PC-3 (cell line): ENCODE measurements at regions not wholly inside any gene's neighbourhood (a gene's known extent, or its start where the extent isn't known, plus 50 kb on each side); places are given as distances from the start of the nearest gene placed in this dataset.

Experiments
- ATAC-seq: fragments of 200-7000 bp; cut with Tn5 transposase; 2 replicates; pipeline ENCODE4 v1.9.1; 2020; ENCODE audit warnings: mild to moderate bottlenecking, moderate library complexity
- BruUV-seq: library from RNA; stranded (reverse); fragments of 400-500 nt; replicated peaks from 2 replicates; lab custom pipeline; 2021; lab: Mats Ljungman, UMichigan
- CTCF ChIA-PET: fragments of 300-600 bp; sonication (Branson Sonifier 250); formaldehyde crosslinking; loops from one replicate; lab custom pipeline; 2022; ENCODE audit warnings: antibody characterized with exemption; lab: Charles Lee
- POLR2A ChIA-PET: fragments of 300-600 bp; sonication (Branson Sonifier 250); formaldehyde crosslinking; loops from one replicate; lab custom pipeline; 2022; ENCODE audit warnings: antibody characterized with exemption; ENCODE audit not compliant: unreplicated experiment; lab: Charles Lee
- DNase-seq: peaks from one replicate; pipeline ENCODE4 v3.0.0-alpha.2; 2015
- H2AFZ ChIP-seq: fragments of 300-600 bp; sonication (generic); 2 replicates; pipeline ENCODE4 v1.6.0; 2016; ENCODE audit warnings: antibody characterized with exemption, low read length
- H3F3A ChIP-seq: fragments of 300-600 bp; sonication (generic); one replicate; pipeline ENCODE4 v1.6.0; 2017; ENCODE audit warnings: antibody characterized with exemption, low read length, control low read depth, mild to moderate bottlenecking; ENCODE audit not compliant: unreplicated experiment
- H3K27ac ChIP-seq: fragments of 300-600 bp; sonication (generic); 2 replicates; pipeline ENCODE4 v1.5.1; 2016; ENCODE audit warnings: mild to moderate bottlenecking, low read length
- H3K27me3 ChIP-seq: fragments of 300-600 bp; sonication (generic); 2 replicates; pipeline ENCODE4 v1.6.1; 2016; ENCODE audit warnings: low read length, mixed read lengths
- H3K36me3 ChIP-seq: fragments of 300-600 bp; sonication (generic); 2 replicates; pipeline ENCODE4 v1.6.1; 2016; ENCODE audit warnings: low read depth, mixed run types, low read length, mixed read lengths
- H3K4me1 ChIP-seq: fragments of 300-600 bp; sonication (generic); 2 replicates; pipeline ENCODE4 v1.5.1; 2016; ENCODE audit warnings: low read length; ENCODE audit not compliant: insufficient read depth
- H3K4me2 ChIP-seq: fragments of 300-600 bp; sonication (generic); 2 replicates; pipeline ENCODE4 v1.6.0; 2016; ENCODE audit warnings: low read length
- H3K4me3 ChIP-seq: fragments of 300-600 bp; sonication (generic); 2 replicates; pipeline ENCODE4 v1.5.1; 2016; ENCODE audit warnings: mild to moderate bottlenecking, low read length, mixed read lengths
- H3K79me2 ChIP-seq: fragments of 300-600 bp; sonication (generic); 2 replicates; pipeline ENCODE4 v1.6.1; 2017; ENCODE audit warnings: low read length, mixed read lengths
- H3K9ac ChIP-seq: fragments of 300-600 bp; sonication (generic); 2 replicates; pipeline ENCODE4 v1.6.0; 2016; ENCODE audit warnings: mild to moderate bottlenecking, low read length
- H3K9me2 ChIP-seq: fragments of 300-600 bp; sonication (generic); replicated peaks from 2 replicates; pipeline ENCODE4 v1.6.1; 2016; ENCODE audit warnings: mixed run types, low read length, mixed read lengths
- H3K9me3 ChIP-seq: fragments of 300-600 bp; sonication (generic); 2 replicates; pipeline ENCODE4 v1.6.1; 2016; ENCODE audit warnings: low read length, mixed read lengths
- H4K20me1 ChIP-seq: fragments of 300-600 bp; sonication (generic); 2 replicates; pipeline ENCODE4 v1.6.1; 2016; ENCODE audit warnings: low read length, mixed read lengths
- CTCF ChIP-seq: fragments of 300-600 bp; sonication (generic); conservative IDR thresholded peaks from 2 replicates; pipeline ENCODE4 v1.5.1; 2017; ENCODE audit warnings: antibody characterized with exemption, low read depth, mild to moderate bottlenecking, low read length
- EZH2 ChIP-seq: fragments of 300-600 bp; sonication (generic); IDR thresholded peaks from one replicate; pipeline ENCODE4 v1.6.1; 2017; ENCODE audit warnings: antibody characterized with exemption, mild to moderate bottlenecking, low read length; ENCODE audit not compliant: unreplicated experiment
- EZH2phosphoT487 ChIP-seq: fragments of 300-600 bp; sonication (generic); IDR thresholded peaks from 2 replicates; pipeline ENCODE4 v1.6.1; 2018; ENCODE audit warnings: mild to moderate bottlenecking, antibody characterized with exemption, low read length, borderline replicate concordance
- intact Hi-C: fragments of 100-400 bp; cut with micrococcal nuclease; formaldehyde crosslinking; loops from 2 replicates; pipeline ENCODE4 v1.9.0; 2023

GRCh38 chr14:97080991-97081390 is 283.8 kb downstream of the VRK1 start:
- POLR2A ChIA-PET = interaction anchor here (0.6 kb wide), 1 partner anchor 24 kb away, joined by 3 read pairs; no protein-coding TSS in a partner anchor
- no peak overlapping the region for H3K4me3 ChIP-seq
- no TSS peak for BruUV-seq
- no peaks in the 10 kb centered on the region for H3K9me2 ChIP-seq
- no peaks in the 10 kb centered on the region for H4K20me1 ChIP-seq
- intact Hi-C loops = loop anchor here (1.0 to 5.0 kb wide), 3 partner anchors 26 to 179 kb away; no protein-coding TSS in a partner anchor
- peak overlapping the region; percentile 84 for H3K27ac ChIP-seq
- H3K9me3 ChIP-seq = no peaks in the 10 kb centered on the region
- H3K27me3 ChIP-seq = no peaks in the 10 kb centered on the region
- no peak for TF ChIP-seq EZH2
- no peak for TF ChIP-seq EZH2phosphoT487
- TF ChIP-seq CTCF = no peak
- no peak overlapping the region for H3K4me2 ChIP-seq
- no peak for ATAC-seq
- no peaks in the 10 kb centered on the region for H3F3A ChIP-seq
- CTCF ChIA-PET = no interaction called here
- H2AFZ ChIP-seq = no peak overlapping the region
- peaks cover 22% of the 10 kb centered on the region for H3K4me1 ChIP-seq
- no peak for DNase-seq
- peak overlapping the region; percentile 26; the same call in 1 of the 2 replicates for H3K9ac ChIP-seq
- H3K36me3 ChIP-seq = no peaks in the 10 kb centered on the region
- H3K79me2 ChIP-seq = no peaks in the 10 kb centered on the region

DNA sequence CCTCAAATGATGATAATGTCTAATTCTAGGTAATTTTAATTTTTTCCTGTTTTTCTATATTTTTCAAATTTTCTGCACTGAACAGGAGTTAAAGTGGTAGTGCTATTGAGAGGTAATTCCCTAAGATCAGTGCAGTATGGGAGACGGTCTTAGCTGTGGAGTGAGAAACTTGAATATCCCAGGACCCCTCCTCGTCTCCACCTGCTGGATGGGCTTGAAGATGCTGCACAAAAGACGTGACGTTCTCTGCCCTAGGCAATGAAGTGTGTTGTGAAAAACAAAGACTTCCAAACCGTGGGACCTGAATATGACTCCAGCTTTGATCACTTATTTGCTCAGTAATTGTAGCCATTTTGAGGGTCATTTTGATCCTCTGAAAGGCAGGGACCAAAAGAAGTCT is 298.1 kb downstream of the VRK1 start:
- no TSS peak for BruUV-seq
- Histone ChIP-seq H3K9ac (no peak overlapping the region), H3K36me3 (no peaks in the 10 kb centered on the region), H3K79me2 (no peaks in the 10 kb centered on the region), H3K27ac (no peak overlapping the region), H3K9me3 (no peaks in the 10 kb centered on the region), H3K4me1 (no peaks in the 10 kb centered on the region), H4K20me1 (no peaks in the 10 kb centered on the region), H3K27me3 (no peaks in the 10 kb centered on the region), H3K4me2 (no peak overlapping the region), H2AFZ (no peak overlapping the region), H3F3A (no peaks in the 10 kb centered on the region), H3K4me3 (no peak overlapping the region), H3K9me2 (no peaks in the 10 kb centered on the region)
- ChIA-PET POLR2A (no interaction called here), CTCF (no interaction called here)
- TF ChIP-seq EZH2phosphoT487 = no peak
- TF ChIP-seq CTCF = no peak
- no peak for TF ChIP-seq EZH2
- intact Hi-C loops = no loop called here
- DNase-seq (no peak), ATAC-seq (no peak)

- no peak for DNase-seq
- H3K4me2 ChIP-seq = no peak overlapping the region
- no TSS peak for BruUV-seq
- no peak overlapping the region for H3K4me3 ChIP-seq
- H3K36me3 ChIP-seq = no peaks in the 10 kb centered on the region
- no peak overlapping the region for H3K9ac ChIP-seq
- no peak for ATAC-seq
- H2AFZ ChIP-seq = no peak overlapping the region
- H4K20me1 ChIP-seq = no peaks in the 10 kb centered on the region
- no peaks in the 10 kb centered on the region for H3K9me3 ChIP-seq
- H3K4me1 ChIP-seq = no peaks in the 10 kb centered on the region
- no peak for TF ChIP-seq EZH2
- TF ChIP-seq EZH2phosphoT487 = no peak
- TF ChIP-seq CTCF = no peak
- CTCF ChIA-PET = no interaction called here
- H3K9me2 ChIP-seq = no peaks in the 10 kb centered on the region
- H3F3A ChIP-seq = no peaks in the 10 kb centered on the region
- H3K79me2 ChIP-seq = no peaks in the 10 kb centered on the region
- H3K27me3 ChIP-seq = no peaks in the 10 kb centered on the region
- POLR2A ChIA-PET = no interaction called here
- intact Hi-C loops = no loop called here
- H3K27ac ChIP-seq = no peak overlapping the region
Measured at GRCh38 chr14:97097296-97097695, 300.1 kb downstream of the VRK1 start.
